Activated CD8-positive, alpha-beta memory T cell treated with anti-CD3 and anti-CD28 coated beads, Interleukin-2, amount 10 ng/mL, durations not matched to agents 7 days and 5 days (primary cell): ENCODE measurements at regions not wholly inside any gene's neighbourhood (a gene's known extent, or its start where the extent isn't known, plus 50 kb on each side); places are given as distances from the start of the nearest gene placed in this dataset.
"Not testable (repeated sequence)": the region's sequence is repeated elsewhere in the genome, so short reads cannot be mapped to it uniquely, and the experiment has no call there.

ENCODE experiments used
- ATAC-seq: fragments of 150-1000 bp; cut with Tn5 transposase; one replicate; pipeline ENCODE4 v1.10.0; 2021; ENCODE audit warnings: moderate library complexity
- CTCF ChIA-PET: fragments of 350-600 bp; sonication (Branson Sonifier 250); formaldehyde crosslinking; loops from one replicate; lab custom pipeline; 2021; ENCODE audit warnings: antibody characterized with exemption; lab: Charles Lee
- DNase-seq: peaks from one replicate; pipeline ENCODE4 v3.0.0-alpha.2; 2020
- H3K27ac Mint-ChIP-seq: one replicate; pipeline ENCODE4 v1.8.0; 2021; ENCODE audit warnings: mild to moderate bottlenecking, mixed read lengths
- H3K27me3 Mint-ChIP-seq: one replicate; pipeline ENCODE4 v1.8.0; 2021; ENCODE audit warnings: mixed read lengths
- H3K36me3 Mint-ChIP-seq: one replicate; pipeline ENCODE4 v1.8.0; 2021; ENCODE audit warnings: mild to moderate bottlenecking, mixed read lengths
- H3K4me1 Mint-ChIP-seq: one replicate; pipeline ENCODE4 v1.8.0; 2021; ENCODE audit warnings: mixed read lengths
- H3K4me3 Mint-ChIP-seq: one replicate; pipeline ENCODE4 v1.8.0; 2021; ENCODE audit warnings: mild to moderate bottlenecking, moderate library complexity, mixed read lengths
- H3K9me3 Mint-ChIP-seq: one replicate; pipeline ENCODE4 v1.8.0; 2022; ENCODE audit warnings: low read depth, mixed read lengths

- no peaks in the 10 kb centered on the region for H3K4me1 Mint-ChIP-seq
- no peak for ATAC-seq
- CTCF ChIA-PET, result no interaction called here
- H3K9me3 Mint-ChIP-seq, result peaks cover 5% of the 10 kb centered on the region
- H3K4me3 Mint-ChIP-seq, result no peak overlapping the region
- DNase-seq, result no peak
- H3K36me3 Mint-ChIP-seq, result no peaks in the 10 kb centered on the region
- H3K27me3 Mint-ChIP-seq, result no peaks in the 10 kb centered on the region
- H3K27ac Mint-ChIP-seq, result no peak overlapping the region
Observed at GRCh38 chr4:179145746-179146525, 1703.7 kb upstream of the AGA start.

GRCh38 chr4:179151770-179152169, 1709.5 kb upstream of the AGA start:
- no peaks in the 10 kb centered on the region for H3K27me3 Mint-ChIP-seq
- no peak for DNase-seq
- H3K27ac Mint-ChIP-seq, result no peak overlapping the region
- no peaks in the 10 kb centered on the region for H3K4me1 Mint-ChIP-seq
- CTCF ChIA-PET, result no interaction called here
- no peak overlapping the region for H3K4me3 Mint-ChIP-seq
- peaks cover 6% of the 10 kb centered on the region for H3K9me3 Mint-ChIP-seq
- no peak for ATAC-seq
- H3K36me3 Mint-ChIP-seq, result no peaks in the 10 kb centered on the region

- ATAC-seq, result no peak
- H3K9me3 Mint-ChIP-seq, result peaks cover 12% of the 10 kb centered on the region
- no peaks in the 10 kb centered on the region for H3K27me3 Mint-ChIP-seq
- no peaks in the 10 kb centered on the region for H3K36me3 Mint-ChIP-seq
- no peaks in the 10 kb centered on the region for H3K4me1 Mint-ChIP-seq
- CTCF ChIA-PET, result no interaction called here
- DNase-seq, result no peak
- H3K4me3 Mint-ChIP-seq, result no peak overlapping the region
- no peak overlapping the region for H3K27ac Mint-ChIP-seq
Observed at GRCh38 chr4:179163147-179163546, 1720.9 kb upstream of the AGA start.

- H3K27me3 Mint-ChIP-seq, result no peaks in the 10 kb centered on the region
- peaks cover 12% of the 10 kb centered on the region for H3K9me3 Mint-ChIP-seq
- H3K4me1 Mint-ChIP-seq, result no peaks in the 10 kb centered on the region
- H3K4me3 Mint-ChIP-seq, result no peak overlapping the region
- H3K36me3 Mint-ChIP-seq, result no peaks in the 10 kb centered on the region
- DNase-seq, result no peak
- CTCF ChIA-PET, result no interaction called here
- no peak overlapping the region for H3K27ac Mint-ChIP-seq
- no peak for ATAC-seq
Observed at GRCh38 chr4:179164267-179164999, 1722.2 kb upstream of the AGA start.

- no peak overlapping the region for H3K4me3 Mint-ChIP-seq
- no peaks in the 10 kb centered on the region for H3K27me3 Mint-ChIP-seq
- ATAC-seq, result no peak
- H3K36me3 Mint-ChIP-seq, result no peaks in the 10 kb centered on the region
- no peak overlapping the region for H3K27ac Mint-ChIP-seq
- no peaks in the 10 kb centered on the region for H3K4me1 Mint-ChIP-seq
- no peak for DNase-seq
- peaks cover 12% of the 10 kb centered on the region for H3K9me3 Mint-ChIP-seq
- CTCF ChIA-PET, result no interaction called here
Observed at GRCh38 chr4:179165000-179165738, 1722.9 kb upstream of the AGA start.

GRCh38 chr4:179165862-179166261, 1723.6 kb upstream of the AGA start:
- DNase-seq, result no peak
- Mint-ChIP-seq H3K9me3 (peaks cover 12% of the 10 kb centered on the region), H3K4me3 (no peak overlapping the region), H3K27me3 (no peaks in the 10 kb centered on the region), H3K27ac (no peak overlapping the region), H3K36me3 (no peaks in the 10 kb centered on the region), H3K4me1 (no peaks in the 10 kb centered on the region)
- CTCF ChIA-PET, result no interaction called here
- ATAC-seq, result no peak

- H3K27ac Mint-ChIP-seq, H3K4me1 Mint-ChIP-seq, H3K27me3 Mint-ChIP-seq, CTCF ChIA-PET, H3K36me3 Mint-ChIP-seq, ATAC-seq, DNase-seq, H3K4me3 Mint-ChIP-seq: not testable (repeated sequence)
- peaks cover 19% of the 10 kb centered on the region for H3K9me3 Mint-ChIP-seq
Observed at GRCh38 chr4:179170308-179170707, 1728.1 kb upstream of the AGA start.

- no peak overlapping the region for H3K4me3 Mint-ChIP-seq
- peaks cover 4% of the 10 kb centered on the region for H3K9me3 Mint-ChIP-seq
- H3K4me1 Mint-ChIP-seq, result no peaks in the 10 kb centered on the region
Observed at GRCh38 chr4:179182741-179183140, 1740.5 kb upstream of the AGA start.

GRCh38 chr4:179195887-179196286, 1753.7 kb upstream of the AGA start:
- Mint-ChIP-seq H3K36me3 (no peaks in the 10 kb centered on the region), H3K27ac (no peak overlapping the region), H3K4me3 (no peak overlapping the region), H3K9me3 (peaks cover 4% of the 10 kb centered on the region), H3K27me3 (no peaks in the 10 kb centered on the region), H3K4me1 (no peaks in the 10 kb centered on the region)
- DNase-seq (no peak), ATAC-seq (no peak)
- CTCF ChIA-PET, result no interaction called here

More at GRCh38 chr4:179182741-179183140, 1740.5 kb upstream of the AGA start:
- H3K36me3 Mint-ChIP-seq, result no peaks in the 10 kb centered on the region
- DNase-seq, result no peak
- H3K27ac Mint-ChIP-seq, result no peak overlapping the region
- ATAC-seq, result no peak
- no peaks in the 10 kb centered on the region for H3K27me3 Mint-ChIP-seq
- CTCF ChIA-PET, result no interaction called here

- H3K9me3 Mint-ChIP-seq, result peaks cover 4% of the 10 kb centered on the region
- no peaks in the 10 kb centered on the region for H3K27me3 Mint-ChIP-seq
- H3K4me1 Mint-ChIP-seq, result no peaks in the 10 kb centered on the region
- no peak for ATAC-seq
- H3K4me3 Mint-ChIP-seq, result no peak overlapping the region
- CTCF ChIA-PET, result no interaction called here
- H3K27ac Mint-ChIP-seq, result no peak overlapping the region
- no peak for DNase-seq
- H3K36me3 Mint-ChIP-seq, result no peaks in the 10 kb centered on the region
Observed at GRCh38 chr4:179196511-179196910, 1754.3 kb upstream of the AGA start.

- Mint-ChIP-seq H3K4me1 (no peaks in the 10 kb centered on the region), H3K27ac (no peak overlapping the region), H3K36me3 (no peaks in the 10 kb centered on the region), H3K9me3 (peaks cover 4% of the 10 kb centered on the region), H3K27me3 (no peaks in the 10 kb centered on the region), H3K4me3 (no peak overlapping the region)
- DNase-seq (no peak), ATAC-seq (no peak)
- CTCF ChIA-PET, result no interaction called here
Observed at GRCh38 chr4:179200681-179201080, 1758.4 kb upstream of the AGA start.

GRCh38 chr4:179225594-179225993, 1783.4 kb upstream of the AGA start:
- Mint-ChIP-seq H3K27me3 (no peaks in the 10 kb centered on the region), H3K4me1 (no peaks in the 10 kb centered on the region), H3K4me3 (no peak overlapping the region), H3K27ac (no peak overlapping the region), H3K9me3 (peaks cover 8% of the 10 kb centered on the region), H3K36me3 (no peaks in the 10 kb centered on the region)
- DNase-seq (no peak), ATAC-seq (no peak)
- CTCF ChIA-PET, result no interaction called here

- no peak overlapping the region for H3K27ac Mint-ChIP-seq
- no peaks in the 10 kb centered on the region for H3K36me3 Mint-ChIP-seq
- CTCF ChIA-PET, result no interaction called here
- no peak for DNase-seq
- no peaks in the 10 kb centered on the region for H3K4me1 Mint-ChIP-seq
- H3K9me3 Mint-ChIP-seq, result peaks cover 5% of the 10 kb centered on the region
- H3K4me3 Mint-ChIP-seq, result no peak overlapping the region
- no peaks in the 10 kb centered on the region for H3K27me3 Mint-ChIP-seq
- no peak for ATAC-seq
Observed at GRCh38 chr4:179248821-179249220, 1806.6 kb upstream of the AGA start.
